Ascending aorta (tissue), 2 donors: ENCODE measurements at regions not wholly inside any gene's neighbourhood (a gene's known extent, or its start where the extent isn't known, plus 50 kb on each side); places are given as distances from the start of the nearest gene placed in this dataset.
"Not testable (repeated sequence)": the region's sequence is repeated elsewhere in the genome, so short reads cannot be mapped to it uniquely, and the experiment has no call there.

ENCODE experiments used
- DNase-seq, 2 donors: peaks; one replicate each; pipeline ENCODE4 v3.0.0-alpha.2; 2019; ENCODE audit warnings: low spot score in 2 of 2
- H3K27ac ChIP-seq, 2 donors: fragments of 200-600 bp; sonication (generic); one replicate each; pipeline ENCODE4 v1.5.1; 2016 to 2017; ENCODE audit warnings: mild to moderate bottlenecking in 1 of 2
- H3K27me3 ChIP-seq: fragments of 200-600 bp; sonication (generic); one replicate; pipeline ENCODE4 v1.5.1; 2017
- H3K36me3 ChIP-seq, 2 donors: fragments of 200-600 bp; sonication (generic); one replicate each; pipeline ENCODE4 v1.5.1; 2016
- H3K4me1 ChIP-seq, 2 donors: fragments of 200-600 bp; sonication (generic); one replicate each; pipeline ENCODE4 v1.5.1; 2016 to 2017; ENCODE audit warnings: mild to moderate bottlenecking in 1 of 2
- H3K4me3 ChIP-seq, 2 donors: fragments of 200-600 bp; sonication (generic); one replicate each; pipeline ENCODE4 v1.5.1; 2016 to 2017; ENCODE audit warnings: mild to moderate bottlenecking in 1 of 2
- H3K9me3 ChIP-seq, 2 donors: fragments of 200-600 bp; sonication (generic); one replicate each; pipeline ENCODE4 v1.5.1; 2016
- CTCF ChIP-seq, 3 experiments: fragments of 200-600 bp in 2 of 3; fragments of 450-650 bp in 1 of 3; sonication (generic) in 2 of 3; IDR thresholded peaks; one replicate each; pipeline ENCODE4 v1.5.1; 2016 to 2019; ENCODE audit warnings: antibody characterized with exemption in 3 of 3, mild to moderate bottlenecking in 1 of 3, moderate library complexity in 1 of 3
- intact Hi-C: fragments of 100-400 bp; cut with DNase I; formaldehyde crosslinking; loops from one replicate; pipeline ENCODE4 v1.15.1; 2023

GRCh38 chr21:14630556-14631069 is 84.5 kb upstream of the SAMSN1 start:
- Histone ChIP-seq H3K36me3 (no peaks in the 10 kb centered on the region), H3K27ac (no peak overlapping the region), H3K4me3 (no peak overlapping the region), H3K9me3 (no peaks in the 10 kb centered on the region), H3K4me1 (no peaks in the 10 kb centered on the region), H3K27me3 (no peaks in the 10 kb centered on the region)
- no peak for TF ChIP-seq CTCF (IDR thresholded peaks at IDR 0.05)
- DNase-seq: no peak
- intact Hi-C loops: no loop called here

GRCh38 chr21:14629461-14629860 is 83.3 kb upstream of the SAMSN1 start:
- Histone ChIP-seq H3K4me1 (no peaks in the 10 kb centered on the region), H3K4me3 (no peak overlapping the region), H3K27me3 (no peaks in the 10 kb centered on the region), H3K27ac (no peak overlapping the region), H3K36me3 (no peaks in the 10 kb centered on the region), H3K9me3 (no peaks in the 10 kb centered on the region)
- DNase-seq: no peak
- TF ChIP-seq CTCF (IDR thresholded peaks at IDR 0.05): no peak
- intact Hi-C loops: no loop called here

GRCh38 chr21:14623079-14623478 is 77.0 kb upstream of the SAMSN1 start:
- H3K4me1 ChIP-seq, H3K27ac ChIP-seq, H3K27me3 ChIP-seq, H3K4me3 ChIP-seq, DNase-seq, H3K36me3 ChIP-seq, H3K9me3 ChIP-seq, intact Hi-C loops: not testable (repeated sequence)

- Histone ChIP-seq H3K4me3 (no peak overlapping the region), H3K27me3 (no peaks in the 10 kb centered on the region), H3K4me1 (no peaks in the 10 kb centered on the region), H3K9me3 (peaks cover 0 to 4% of the 10 kb centered on the region in 2 donors), H3K27ac (no peak overlapping the region), H3K36me3 (no peaks in the 10 kb centered on the region)
- no peak for TF ChIP-seq CTCF (IDR thresholded peaks at IDR 0.05)
- intact Hi-C loops: no loop called here
- DNase-seq: no peak
Observed at GRCh38 chr21:14620152-14620551, 74.0 kb upstream of the SAMSN1 start.

GRCh38 chr21:14617871-14618270 is 71.8 kb upstream of the SAMSN1 start:
- intact Hi-C loops: no loop called here
- no peak for DNase-seq
- H3K36me3 ChIP-seq: no peaks in the 10 kb centered on the region
- H3K27ac ChIP-seq: no peak overlapping the region
- H3K4me1 ChIP-seq: no peaks in the 10 kb centered on the region
- no peaks in the 10 kb centered on the region for H3K27me3 ChIP-seq
- peaks cover 0 to 4% of the 10 kb centered on the region in 2 donors for H3K9me3 ChIP-seq
- H3K4me3 ChIP-seq: no peak overlapping the region
- TF ChIP-seq CTCF (IDR thresholded peaks at IDR 0.05): no peak

- no peak for DNase-seq
- peaks cover 0 to 4% of the 10 kb centered on the region in 2 donors for H3K9me3 ChIP-seq
- H3K4me3 ChIP-seq: no peak overlapping the region
- no peak overlapping the region for H3K27ac ChIP-seq
- intact Hi-C loops: no loop called here
- H3K4me1 ChIP-seq: no peaks in the 10 kb centered on the region
- no peak for TF ChIP-seq CTCF (IDR thresholded peaks at IDR 0.05)
- H3K27me3 ChIP-seq: no peaks in the 10 kb centered on the region
- H3K36me3 ChIP-seq: no peaks in the 10 kb centered on the region
Observed at GRCh38 chr21:14617040-14617393, 70.9 kb upstream of the SAMSN1 start.
